NB4 (cell line): ENCODE measurements at regions not wholly inside any gene's neighbourhood (a gene's known extent, or its start where the extent isn't known, plus 50 kb on each side); places are given as distances from the start of the nearest gene placed in this dataset.
"Not testable (repeated sequence)": the region's sequence is repeated elsewhere in the genome, so short reads cannot be mapped to it uniquely, and the experiment has no call there.

ENCODE experiments used
- DNase-seq: peaks from one replicate; pipeline ENCODE4 v3.0.0; 2010; ENCODE audit warnings: low read depth
- H3K4me3 ChIP-seq: one replicate; pipeline ENCODE4 v1.5.1; 2011; ENCODE audit warnings: mild to moderate bottlenecking, low read depth, low read length, moderate library complexity
- CTCF ChIP-seq: IDR thresholded peaks from one replicate; pipeline ENCODE4 v1.5.1; 2012; ENCODE audit warnings: low read depth, low read length
- MAX ChIP-seq: IDR thresholded peaks from 2 replicates; pipeline ENCODE4 v1.6.1; 2011; ENCODE audit warnings: low read depth, low read length
- MYC ChIP-seq: IDR thresholded peaks from 2 replicates; pipeline ENCODE4 v1.6.1; 2011; ENCODE audit warnings: low read depth, low read length
- POLR2A ChIP-seq: IDR thresholded peaks from 2 replicates; pipeline ENCODE4 v1.6.1; 2011; ENCODE audit warnings: mild to moderate bottlenecking; ENCODE audit not compliant: insufficient read length; ENCODE audit errors: extremely low read depth

GRCh38 chr2:225820826-225821225 is 421.3 kb downstream of the NYAP2 start:
- no peak for TF ChIP-seq MYC
- TF ChIP-seq CTCF, result no peak
- TF ChIP-seq POLR2A, result no peak
- TF ChIP-seq MAX, result no peak
- DNase-seq, result no peak
- H3K4me3 ChIP-seq, result no peak overlapping the region

- no peak overlapping the region for H3K4me3 ChIP-seq
- no peak for DNase-seq
- no peak for TF ChIP-seq POLR2A
- TF ChIP-seq CTCF, result no peak
- no peak for TF ChIP-seq MAX
- TF ChIP-seq MYC, result no peak
These were observed 415.0 kb downstream of the NYAP2 start for GRCh38 chr2:225814554-225814953.

GRCh38 chr2:225806105-225806504 is 406.6 kb downstream of the NYAP2 start:
- no peak for DNase-seq
- no peak overlapping the region for H3K4me3 ChIP-seq
- TF ChIP-seq MAX, result no peak
- no peak for TF ChIP-seq POLR2A
- TF ChIP-seq MYC, result no peak
- no peak for TF ChIP-seq CTCF

- DNase-seq, H3K4me3 ChIP-seq: not testable (repeated sequence)
These were observed 402.6 kb downstream of the NYAP2 start for GRCh38 chr2:225802076-225802475.

GRCh38 chr2:225797394-225797793 is 397.9 kb downstream of the NYAP2 start:
- no peak for DNase-seq
- TF ChIP-seq MAX, result no peak
- no peak for TF ChIP-seq POLR2A
- no peak for TF ChIP-seq CTCF
- no peak for TF ChIP-seq MYC
- H3K4me3 ChIP-seq, result no peak overlapping the region

GRCh38 chr2:225794652-225795400 is 395.3 kb downstream of the NYAP2 start:
- no peak for DNase-seq
- no peak overlapping the region for H3K4me3 ChIP-seq
- TF ChIP-seq POLR2A (no peak), MYC (no peak), CTCF (no peak), MAX (no peak)
